ENCODE measurements at regions not wholly inside any gene's neighbourhood (a gene's known extent, or its start where the extent isn't known, plus 50 kb on each side); places are given as distances from the start of the nearest gene placed in this dataset.

DNA sequence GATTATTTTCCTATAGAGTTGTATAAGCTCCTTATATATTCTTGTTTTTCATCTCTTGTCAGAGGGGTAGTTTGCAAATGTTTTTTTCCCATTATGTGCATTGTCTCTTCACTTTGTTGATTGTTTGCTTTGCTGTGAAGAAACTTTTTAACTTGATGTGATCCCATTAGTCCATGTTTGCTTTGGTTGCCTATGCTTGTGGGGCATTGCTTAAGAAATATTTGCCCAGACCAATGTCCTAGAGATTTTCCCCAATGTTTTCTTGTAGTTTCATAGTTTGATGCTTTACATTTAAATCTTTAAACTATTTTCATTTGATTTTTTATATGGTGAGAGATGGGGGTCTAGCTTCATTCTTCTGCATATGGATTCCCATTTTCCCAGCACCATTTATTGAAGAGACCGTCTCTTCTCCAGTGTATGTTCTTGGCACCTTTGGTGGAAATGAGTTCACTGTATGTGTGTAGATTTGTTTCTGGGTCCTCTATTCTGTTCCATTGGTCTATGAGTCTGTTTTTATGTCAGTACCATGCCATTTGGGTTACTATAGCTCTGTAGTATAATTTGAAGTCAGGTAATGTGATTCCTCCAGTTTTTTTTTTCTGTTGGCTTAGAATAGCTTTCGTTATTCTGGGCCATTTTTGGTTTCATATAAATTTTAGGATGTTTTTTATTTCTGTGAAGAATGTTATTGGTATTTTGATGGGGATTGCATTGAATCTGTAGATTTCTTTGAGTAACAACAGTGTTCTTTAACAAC, 165.8 kb downstream of the ABCA8 start:
- TF ChIP-seq, protein P1, sequence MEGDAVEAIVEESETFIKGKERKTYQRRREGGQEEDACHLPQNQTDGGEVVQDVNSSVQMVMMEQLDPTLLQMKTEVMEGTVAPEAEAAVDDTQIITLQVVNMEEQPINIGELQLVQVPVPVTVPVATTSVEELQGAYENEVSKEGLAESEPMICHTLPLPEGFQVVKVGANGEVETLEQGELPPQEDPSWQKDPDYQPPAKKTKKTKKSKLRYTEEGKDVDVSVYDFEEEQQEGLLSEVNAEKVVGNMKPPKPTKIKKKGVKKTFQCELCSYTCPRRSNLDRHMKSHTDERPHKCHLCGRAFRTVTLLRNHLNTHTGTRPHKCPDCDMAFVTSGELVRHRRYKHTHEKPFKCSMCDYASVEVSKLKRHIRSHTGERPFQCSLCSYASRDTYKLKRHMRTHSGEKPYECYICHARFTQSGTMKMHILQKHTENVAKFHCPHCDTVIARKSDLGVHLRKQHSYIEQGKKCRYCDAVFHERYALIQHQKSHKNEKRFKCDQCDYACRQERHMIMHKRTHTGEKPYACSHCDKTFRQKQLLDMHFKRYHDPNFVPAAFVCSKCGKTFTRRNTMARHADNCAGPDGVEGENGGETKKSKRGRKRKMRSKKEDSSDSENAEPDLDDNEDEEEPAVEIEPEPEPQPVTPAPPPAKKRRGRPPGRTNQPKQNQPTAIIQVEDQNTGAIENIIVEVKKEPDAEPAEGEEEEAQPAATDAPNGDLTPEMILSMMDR (IDR thresholded peaks at IDR 0.05) = no peak
- TF ChIP-seq POLR2A (IDR thresholded peaks at IDR 0.05) (no peak), EP300 (IDR thresholded peaks at IDR 0.05) (no peak), POLR2AphosphoS5 (IDR thresholded peaks at IDR 0.05) (no peak)
